Activated naive CD4-positive, alpha-beta T cell treated with anti-CD3 and anti-CD28 coated beads, Interleukin-2, amount 50 U/mL, for 16 hours (primary cell): ENCODE measurements at regions not wholly inside any gene's neighbourhood (a gene's known extent, or its start where the extent isn't known, plus 50 kb on each side); places are given as distances from the start of the nearest gene placed in this dataset.
"Not testable (repeated sequence)": the region's sequence is repeated elsewhere in the genome, so short reads cannot be mapped to it uniquely, and the experiment has no call there.

ENCODE experiments used
- DNase-seq: peaks from one replicate; pipeline ENCODE4 v3.0.0-alpha.2; 2020

- DNase-seq, result no peak
Measured at GRCh38 chr13:26484196-26484595, 73.3 kb upstream of the WASF3 start.

DNA sequence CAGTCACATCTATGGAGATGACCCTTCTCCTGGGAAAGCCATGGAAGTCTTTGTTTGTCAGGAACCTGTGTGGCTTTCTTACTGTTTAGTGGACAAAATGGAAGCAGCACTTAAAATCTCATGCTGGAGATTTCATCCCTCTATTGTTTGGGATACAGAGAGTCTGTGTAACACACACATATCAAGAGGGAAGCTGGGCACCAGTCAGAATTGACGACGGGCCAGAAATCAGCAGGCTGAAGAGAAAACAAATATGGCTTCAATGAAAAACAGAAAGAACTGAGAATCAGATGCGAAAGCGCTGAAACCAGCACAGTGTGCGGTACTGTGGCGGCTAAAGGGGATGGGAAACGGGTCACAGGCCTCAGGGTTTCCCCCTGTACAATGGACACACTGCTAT lies 72.2 kb upstream of the WASF3 start:
- DNase-seq, result no peak

DNA sequence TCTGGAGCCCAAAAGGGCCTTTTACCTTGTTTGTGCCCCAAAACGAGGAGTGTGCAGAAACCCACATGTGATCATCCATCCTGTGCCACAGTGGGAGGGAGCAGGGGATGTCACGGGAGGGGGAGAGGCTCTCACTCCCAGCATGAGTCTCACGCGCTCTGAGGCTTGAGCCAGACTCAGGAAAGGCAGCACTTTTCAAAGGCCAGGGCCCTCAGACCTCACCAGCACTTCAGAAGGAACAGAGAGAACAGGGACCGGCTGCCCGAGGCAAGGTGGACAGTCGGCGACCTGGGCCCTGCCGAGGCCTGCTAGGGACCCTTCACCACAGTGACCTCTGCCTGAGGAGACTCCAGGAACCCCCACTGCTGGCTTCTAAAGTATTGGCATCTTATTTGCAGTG lies 71.7 kb upstream of the WASF3 start:
- DNase-seq, result no peak

DNA sequence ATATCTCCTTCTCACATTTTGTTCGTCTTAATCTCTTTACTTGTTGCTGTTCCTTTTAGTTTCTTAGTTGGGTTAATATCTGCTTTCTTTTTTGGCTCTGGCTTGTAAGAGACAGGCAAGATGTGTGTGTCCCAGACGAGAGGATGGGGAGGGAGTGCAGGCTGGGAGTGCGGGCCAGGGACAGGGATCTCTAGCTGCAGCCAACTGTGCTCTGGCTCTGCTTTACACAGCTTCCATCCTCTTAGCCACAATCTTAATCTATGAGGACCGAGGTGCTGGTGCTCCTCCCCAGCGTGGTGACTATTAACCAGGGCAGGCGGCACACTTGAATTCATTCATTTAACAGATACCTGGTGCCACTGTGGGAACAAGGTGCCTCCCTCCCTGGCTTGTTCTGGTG lies 70.9 kb upstream of the WASF3 start:
- no peak for DNase-seq

GRCh38 chr13:26487781-26488180 lies 69.7 kb upstream of the WASF3 start:
- no peak for DNase-seq

DNA sequence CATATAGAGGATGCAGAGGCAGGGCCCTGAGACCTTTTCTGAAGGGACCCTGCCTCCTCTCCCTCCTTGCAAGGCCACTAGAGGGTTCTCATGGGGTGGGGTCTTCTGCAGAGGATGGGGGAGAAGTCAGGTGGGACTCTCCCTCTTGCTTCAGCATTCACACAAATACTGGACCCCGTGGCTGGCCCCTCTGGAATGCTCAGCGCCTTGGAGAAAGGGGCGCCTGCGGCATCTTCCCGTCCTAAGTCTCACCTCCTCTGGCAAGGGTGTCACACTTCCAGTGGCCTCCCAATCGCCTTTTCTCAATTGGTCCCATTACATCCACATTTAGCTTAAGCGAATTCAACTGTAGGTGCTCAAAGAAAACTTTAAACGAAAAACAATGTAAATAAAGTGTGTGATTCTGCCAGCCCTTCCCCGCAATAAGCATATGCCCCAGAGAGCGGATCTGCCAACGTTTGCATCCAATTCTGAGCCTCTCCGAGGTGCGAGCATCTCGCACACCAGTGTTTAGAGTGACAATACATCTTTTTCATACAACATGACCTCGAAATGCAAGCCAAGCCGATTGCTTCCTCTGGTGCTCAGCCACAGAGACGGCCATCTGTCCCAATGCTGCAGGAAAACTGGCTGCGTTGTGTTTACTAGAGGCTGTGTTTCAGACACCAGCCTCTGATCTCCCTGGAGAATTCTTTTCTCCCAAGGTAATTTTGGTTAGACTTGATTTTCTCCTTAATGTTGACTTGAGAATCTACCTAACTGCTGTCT lies 69.1 kb upstream of the WASF3 start:
- DNase-seq, result no peak

DNA sequence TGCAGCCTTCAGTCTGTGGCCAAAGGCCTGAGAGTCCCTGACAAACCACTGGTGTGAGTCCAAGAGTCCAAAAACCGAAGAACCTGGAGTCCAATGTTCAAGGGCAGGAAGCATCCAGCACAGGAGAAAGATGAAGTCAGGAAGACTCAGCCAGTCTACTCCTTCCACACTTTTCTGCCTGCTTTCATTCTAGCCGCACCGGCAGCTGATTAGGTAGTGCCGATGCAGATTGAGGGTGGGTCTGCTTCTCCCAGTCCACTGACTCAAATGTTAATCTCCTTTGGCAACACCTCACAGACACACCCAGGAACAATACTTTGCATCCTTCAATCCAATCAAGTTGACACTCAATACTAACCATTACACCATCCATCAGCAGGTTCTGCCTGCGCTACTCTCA lies 65.2 kb upstream of the WASF3 start:
- DNase-seq, result not testable (repeated sequence)

DNA sequence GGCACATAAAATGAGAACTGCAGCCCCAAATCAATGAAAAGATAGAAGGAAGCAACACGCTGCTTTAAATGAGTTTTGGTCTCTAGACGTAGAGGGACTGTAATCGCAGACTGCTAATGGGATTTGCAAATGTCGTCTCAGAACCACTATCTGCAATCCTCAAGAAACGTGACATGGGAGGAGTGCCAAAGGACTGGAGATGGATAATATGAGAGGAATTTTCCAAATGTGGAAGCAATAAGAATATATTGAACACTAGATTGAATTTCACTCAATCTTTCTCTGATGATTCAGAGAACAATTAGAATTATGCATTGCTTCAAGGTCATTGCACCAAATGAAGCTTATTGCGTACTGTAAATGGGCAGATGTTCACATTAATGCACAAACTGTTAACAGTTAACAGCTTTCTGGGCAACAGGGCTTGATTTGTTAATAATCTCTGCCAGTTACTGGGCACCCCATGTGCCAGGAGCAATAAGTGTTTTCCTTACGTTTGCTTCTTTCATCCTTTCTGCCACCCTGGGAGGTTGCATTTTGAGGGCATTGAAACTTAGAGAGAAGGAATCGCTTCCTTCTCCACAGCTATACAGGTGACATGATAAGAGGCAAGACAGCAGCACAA lies 62.8 kb upstream of the WASF3 start:
- no peak for DNase-seq

DNA sequence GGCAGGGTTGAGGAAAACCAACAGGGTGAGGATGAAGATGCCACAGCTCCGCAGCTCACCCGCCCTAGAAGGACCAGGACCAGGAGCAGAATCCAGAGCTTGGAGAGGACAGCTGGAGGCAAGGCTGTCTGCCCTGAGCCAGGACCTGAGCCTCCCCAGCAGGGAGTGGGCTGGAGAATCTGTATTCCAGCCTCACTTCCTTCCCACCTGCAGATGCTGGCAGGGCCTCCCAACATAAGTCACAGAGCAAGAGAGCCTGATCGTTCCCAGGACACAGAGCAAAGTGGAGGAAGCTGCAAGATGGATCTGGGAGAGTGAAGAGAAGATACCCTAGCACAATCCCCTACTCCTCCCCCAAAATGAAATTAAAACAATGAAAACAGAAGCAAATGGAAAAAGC lies 61.7 kb upstream of the WASF3 start:
- no peak for DNase-seq

- DNase-seq, result no peak
Measured at GRCh38 chr13:26497968-26498511, 59.4 kb upstream of the WASF3 start.

- no peak for DNase-seq
Measured at GRCh38 chr13:26498656-26499601, 58.6 kb upstream of the WASF3 start.

GRCh38 chr13:26500618-26501320 lies 56.7 kb upstream of the WASF3 start:
- no peak for DNase-seq

GRCh38 chr13:26501641-26502040 lies 55.8 kb upstream of the WASF3 start:
- DNase-seq, result no peak

DNA sequence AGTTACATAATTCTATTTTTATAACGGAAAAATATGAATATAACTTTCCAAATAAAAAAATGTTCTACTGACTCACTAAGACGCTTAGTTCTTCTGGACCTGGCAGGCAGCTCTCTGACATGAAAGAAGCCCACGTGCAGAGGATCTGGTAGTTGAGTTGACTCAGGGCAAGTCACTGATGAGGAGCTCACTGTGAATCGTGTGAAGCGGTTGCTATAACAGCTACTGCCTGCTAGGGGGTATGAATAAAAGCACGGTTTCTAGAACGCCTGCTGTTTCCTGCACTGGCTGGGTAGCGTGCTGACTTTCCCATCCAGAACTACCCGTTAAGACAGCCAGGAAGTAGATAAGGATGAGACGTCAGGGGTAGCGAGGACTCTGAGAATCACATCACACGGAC lies 54.7 kb upstream of the WASF3 start:
- peak; percentile 65 for DNase-seq

DNA sequence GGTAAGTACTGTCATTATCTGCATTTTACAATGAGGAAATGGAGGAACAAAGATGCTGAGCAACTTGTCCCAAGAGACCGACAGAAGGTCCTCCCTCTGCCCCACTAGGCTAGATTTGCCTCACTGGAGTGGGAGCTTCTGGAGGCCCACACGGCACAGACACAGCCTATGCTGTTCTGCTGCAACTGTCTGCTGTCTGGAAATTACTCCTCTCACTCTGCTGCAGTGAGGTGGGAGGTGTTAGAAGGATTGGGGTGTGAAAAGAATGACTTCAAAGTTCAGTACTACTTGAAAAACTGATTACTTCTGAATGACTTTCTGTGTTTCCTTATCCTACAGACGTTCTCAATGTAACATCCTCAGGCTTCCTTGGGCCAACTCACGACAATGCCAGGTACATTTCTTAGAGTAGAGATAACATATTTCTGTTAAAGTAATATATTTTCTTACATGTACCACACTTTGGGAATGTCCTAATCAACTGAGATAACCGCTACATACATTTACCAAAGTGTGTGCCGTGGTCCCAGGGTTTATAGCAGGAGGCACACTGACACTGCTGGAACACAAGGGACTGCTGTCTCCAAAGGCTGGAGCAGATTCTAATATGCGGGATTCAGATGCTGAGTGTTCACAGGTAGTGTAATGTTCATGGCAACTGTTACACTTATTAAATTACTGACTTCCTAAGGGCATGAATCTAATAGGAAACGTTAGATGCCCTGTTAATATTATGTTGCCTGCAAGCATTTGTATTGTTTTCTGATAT lies 53.5 kb upstream of the WASF3 start:
- no peak for DNase-seq
